Stimulated activated CD4-positive, alpha-beta T cell treated with anti-CD3 and anti-CD28 coated beads, Interleukin-12 subunit alpha, Interleukin-12 subunit beta, amount 100 ng/mL, for 24 hours (primary cell): ENCODE measurements at regions not wholly inside any gene's neighbourhood (a gene's known extent, or its start where the extent isn't known, plus 50 kb on each side); places are given as distances from the start of the nearest gene placed in this dataset.

Source experiments
- DNase-seq, 2 experiments: peaks; one replicate each; pipeline ENCODE4 v3.0.0-alpha.2; 2020; ENCODE audit warnings: low read depth in 2 of 2

GRCh38 chr5:124692950-124693349 lies 53.5 kb downstream of the ZNF608 start:
- no peak for DNase-seq

GRCh38 chr5:124692324-124692723 lies 54.1 kb downstream of the ZNF608 start:
- no peak for DNase-seq

- DNase-seq: no peak
Observed at GRCh38 chr5:124689653-124690052, 56.8 kb downstream of the ZNF608 start.

GRCh38 chr5:124686239-124687004 lies 60.0 kb downstream of the ZNF608 start:
- DNase-seq: no peak

- DNase-seq: no peak
Observed at GRCh38 chr5:124685404-124685930, 61.0 kb downstream of the ZNF608 start.

GRCh38 chr5:124683917-124684555 lies 62.4 kb downstream of the ZNF608 start:
- no peak for DNase-seq

- DNase-seq: no peak
Observed at GRCh38 chr5:124679578-124680199, 66.8 kb downstream of the ZNF608 start.

GRCh38 chr5:124678922-124679519 lies 67.4 kb downstream of the ZNF608 start:
- DNase-seq: no peak

- no peak for DNase-seq
Observed at GRCh38 chr5:124678468-124678867, 68.0 kb downstream of the ZNF608 start.

- no peak for DNase-seq
Observed at GRCh38 chr5:124677374-124678351, 68.8 kb downstream of the ZNF608 start.

- no peak for DNase-seq
Observed at GRCh38 chr5:124675931-124676846, 70.2 kb downstream of the ZNF608 start.

- DNase-seq: no peak
Observed at GRCh38 chr5:124671193-124671592, 75.2 kb downstream of the ZNF608 start.

GRCh38 chr5:124670722-124671184 lies 75.7 kb downstream of the ZNF608 start:
- no peak for DNase-seq

GRCh38 chr5:124669956-124670721 lies 76.3 kb downstream of the ZNF608 start:
- no peak for DNase-seq

- DNase-seq: no peak
Observed at GRCh38 chr5:124669300-124669648, 77.2 kb downstream of the ZNF608 start.

- DNase-seq: no peak
Observed at GRCh38 chr5:124668353-124669299, 77.8 kb downstream of the ZNF608 start.

GRCh38 chr5:124665625-124666024 lies 80.8 kb downstream of the ZNF608 start:
- DNase-seq: no peak

GRCh38 chr5:124665035-124665434 lies 81.4 kb downstream of the ZNF608 start:
- DNase-seq: no peak
